Activated naive CD8-positive, alpha-beta T cell treated with anti-CD3 and anti-CD28 coated beads, Interleukin-2, amount 50 U/mL, for 16 hours (primary cell): ENCODE measurements at regions not wholly inside any gene's neighbourhood (a gene's known extent, or its start where the extent isn't known, plus 50 kb on each side); places are given as distances from the start of the nearest gene placed in this dataset.

Experiments used
- DNase-seq: peaks from one replicate; pipeline ENCODE4 v3.0.0-alpha.2; 2020; ENCODE audit warnings: low read depth, low spot score

DNA sequence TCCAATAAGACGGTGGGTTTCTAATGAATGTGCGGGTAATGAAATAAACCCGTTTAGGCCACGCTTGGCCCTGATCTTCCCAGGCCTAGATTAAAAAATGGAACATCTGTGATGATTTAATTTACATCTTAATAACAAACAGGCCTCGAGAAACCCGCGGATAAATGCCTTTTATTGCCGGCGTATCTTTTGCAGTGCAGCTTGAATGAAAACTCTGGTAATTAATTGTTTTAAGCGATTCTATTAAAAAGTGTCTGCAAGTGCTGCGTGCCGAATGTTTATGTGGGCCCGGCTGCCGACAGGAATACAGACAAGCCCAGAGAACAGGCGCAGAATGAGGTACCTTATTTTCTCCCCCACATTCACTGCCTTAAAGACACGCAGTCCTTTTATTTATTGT, 420.7 kb downstream of the MN1 start:
- no peak for DNase-seq

DNA sequence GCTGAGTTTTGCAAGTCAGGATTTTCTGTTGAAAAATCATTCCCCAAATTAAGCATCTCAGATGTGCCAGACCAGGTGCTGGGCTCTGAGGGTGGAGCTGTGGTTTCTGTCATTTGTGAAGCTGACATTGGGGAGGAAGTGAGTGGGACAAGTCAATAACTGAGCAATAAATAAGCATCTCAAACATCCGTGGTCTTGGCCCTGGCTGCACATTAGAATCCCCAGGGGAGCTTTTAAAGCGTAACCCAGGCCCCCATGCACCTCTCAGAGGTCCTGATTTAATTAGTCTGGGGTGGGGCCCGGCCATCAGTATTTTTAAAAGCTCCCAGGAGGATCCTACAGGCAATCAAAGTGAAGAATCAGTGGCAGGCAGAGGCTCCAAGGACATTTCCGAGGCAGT, 420.0 kb downstream of the MN1 start:
- no peak for DNase-seq

DNA sequence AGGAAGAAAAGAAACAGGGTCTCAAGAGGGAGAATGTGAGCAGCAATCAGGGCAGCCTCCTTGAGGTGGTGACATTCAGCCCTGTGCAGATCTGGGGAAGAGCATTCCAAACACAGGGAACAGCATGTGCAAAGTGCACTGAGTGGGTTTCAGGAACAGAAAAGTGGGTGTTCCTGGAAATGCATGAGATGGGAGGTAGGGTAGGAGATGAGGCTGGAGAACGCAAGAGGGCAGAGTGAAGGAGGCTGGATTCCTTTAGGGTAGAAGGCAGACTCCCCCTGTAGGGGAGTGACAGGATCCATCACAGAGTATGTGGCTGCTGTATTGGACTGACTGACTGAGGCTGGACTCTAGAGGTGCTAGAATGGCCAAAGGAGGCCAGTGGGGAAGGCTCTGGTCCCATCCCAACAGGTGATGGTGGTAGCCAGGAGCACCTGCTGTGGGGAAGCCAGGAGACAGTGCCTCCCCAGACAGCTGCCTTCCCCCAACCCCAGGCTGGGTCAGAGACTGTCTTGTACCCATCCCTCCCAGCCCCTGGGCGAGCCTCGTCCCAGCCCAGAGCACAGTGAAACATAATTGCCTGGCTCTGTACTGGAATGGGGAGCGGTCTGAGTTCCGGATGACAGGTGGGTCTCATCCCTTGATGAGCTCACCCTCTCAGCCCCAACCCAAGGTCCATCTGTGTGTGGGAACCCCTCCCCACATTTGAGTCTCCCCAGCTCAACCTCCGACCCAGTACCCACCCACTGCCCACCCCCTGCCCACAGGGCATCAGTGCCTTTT, 419.4 kb downstream of the MN1 start:
- no peak for DNase-seq

DNA sequence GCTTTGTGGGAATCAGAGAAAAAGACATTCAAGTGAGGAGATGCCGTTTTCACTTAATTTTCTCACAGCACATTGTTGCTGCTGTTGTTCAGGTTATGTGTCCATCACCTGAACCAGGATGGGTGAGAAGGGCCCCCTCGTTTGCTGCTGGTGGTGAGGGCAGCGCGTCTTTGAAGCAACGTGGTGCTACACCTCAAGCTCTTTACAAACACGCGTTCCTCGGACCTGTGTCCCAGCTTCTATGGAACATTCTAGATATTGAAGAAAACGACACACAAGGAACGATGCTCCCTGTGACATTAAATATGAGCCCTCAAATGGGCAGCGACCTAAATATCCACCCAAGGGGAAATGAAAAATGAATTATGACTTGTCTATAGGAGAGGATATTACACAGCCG, 418.6 kb downstream of the MN1 start:
- DNase-seq, result no peak

DNA sequence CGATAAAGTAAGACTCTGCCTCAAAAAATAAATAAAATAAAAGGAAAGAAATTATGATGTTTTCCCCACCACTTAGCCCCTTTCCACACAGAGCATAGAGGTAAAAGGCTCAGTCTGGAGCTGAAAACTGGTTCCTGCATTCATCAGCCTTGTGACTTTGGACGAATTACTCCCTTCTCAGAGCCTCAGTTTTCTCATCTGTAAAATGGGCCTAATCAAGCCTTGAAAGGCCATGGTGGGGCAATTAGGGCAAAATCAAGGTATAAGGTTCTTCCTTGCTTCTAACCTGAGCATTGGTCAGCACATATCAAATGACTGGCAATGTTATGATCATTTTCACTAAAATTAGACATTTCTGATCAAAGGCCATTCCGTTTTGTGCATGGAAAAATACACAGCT, 417.7 kb downstream of the MN1 start:
- DNase-seq, result no peak

DNA sequence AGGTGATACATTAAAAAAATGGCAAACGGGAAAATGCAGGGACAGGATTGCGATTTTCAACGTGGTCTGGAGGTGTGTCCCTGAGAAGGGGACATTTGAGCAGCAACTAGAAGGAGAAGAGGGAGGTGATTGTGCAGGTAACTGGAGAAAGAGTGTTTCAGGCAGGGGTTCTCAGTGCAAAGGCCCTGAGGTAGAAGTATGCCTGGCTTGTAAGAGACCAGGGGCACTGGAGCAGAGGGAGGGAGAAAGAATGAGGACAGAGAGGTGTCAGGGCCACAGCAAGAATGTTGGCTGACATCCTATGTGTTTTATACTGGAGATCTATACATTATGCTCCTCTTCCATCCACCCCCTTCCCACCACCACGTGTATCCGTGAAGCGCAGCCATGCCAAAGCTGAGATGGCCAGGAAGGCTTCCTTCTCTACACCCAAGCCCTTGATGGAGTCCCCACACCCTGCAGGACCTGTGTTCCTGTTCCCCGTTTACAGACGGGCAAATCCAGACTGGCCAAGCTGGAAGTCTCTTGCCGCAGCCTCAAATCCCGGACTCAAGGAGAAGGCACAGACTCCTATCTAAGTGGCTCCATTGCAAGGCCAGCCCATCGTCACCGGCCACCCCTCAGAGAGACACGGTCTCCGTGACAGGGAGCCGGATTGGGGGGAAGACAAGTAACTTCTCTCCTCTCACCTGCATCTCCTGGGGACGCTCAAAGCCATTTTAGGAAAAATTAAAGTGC, 416.1 kb downstream of the MN1 start:
- no peak for DNase-seq

DNA sequence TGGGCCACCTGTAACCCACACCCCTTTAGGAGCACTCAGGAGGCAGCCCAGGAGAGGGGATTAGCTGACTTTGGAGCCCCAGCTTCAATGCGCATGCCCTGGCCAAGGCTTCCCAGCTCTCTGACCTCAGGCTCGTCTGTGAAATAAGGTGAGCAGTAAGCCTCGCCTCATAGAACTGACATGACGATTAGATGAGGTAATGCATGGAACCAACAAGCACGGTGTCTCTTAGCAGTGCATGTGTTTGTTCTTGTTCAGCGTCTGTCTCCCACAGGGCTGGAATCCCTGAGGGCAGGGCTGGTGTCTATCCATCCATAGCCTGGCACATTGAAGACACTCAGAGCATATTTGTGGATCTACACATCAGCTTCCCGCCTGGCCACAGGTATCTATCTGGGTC, 415.4 kb downstream of the MN1 start:
- no peak for DNase-seq

DNA sequence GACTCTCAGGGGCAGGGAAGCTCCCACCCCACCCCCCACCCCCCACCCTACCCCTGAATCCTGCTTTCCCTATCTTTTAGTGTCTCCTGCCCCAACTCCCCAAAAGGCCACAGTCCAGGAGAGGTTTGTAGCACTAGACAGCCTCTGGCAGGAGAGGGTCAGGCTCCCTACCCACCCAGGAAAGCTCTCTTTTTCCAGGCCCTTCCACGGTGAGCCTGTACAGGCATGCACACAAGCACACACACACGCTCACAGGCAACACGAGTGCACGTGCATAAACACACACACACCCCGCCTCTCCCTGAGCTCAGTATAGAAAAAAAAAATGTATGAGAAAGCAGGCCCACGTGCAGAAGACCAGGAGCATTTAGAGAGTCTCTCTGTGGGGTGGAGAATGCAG, 414.0 kb downstream of the MN1 start:
- no peak for DNase-seq

DNA sequence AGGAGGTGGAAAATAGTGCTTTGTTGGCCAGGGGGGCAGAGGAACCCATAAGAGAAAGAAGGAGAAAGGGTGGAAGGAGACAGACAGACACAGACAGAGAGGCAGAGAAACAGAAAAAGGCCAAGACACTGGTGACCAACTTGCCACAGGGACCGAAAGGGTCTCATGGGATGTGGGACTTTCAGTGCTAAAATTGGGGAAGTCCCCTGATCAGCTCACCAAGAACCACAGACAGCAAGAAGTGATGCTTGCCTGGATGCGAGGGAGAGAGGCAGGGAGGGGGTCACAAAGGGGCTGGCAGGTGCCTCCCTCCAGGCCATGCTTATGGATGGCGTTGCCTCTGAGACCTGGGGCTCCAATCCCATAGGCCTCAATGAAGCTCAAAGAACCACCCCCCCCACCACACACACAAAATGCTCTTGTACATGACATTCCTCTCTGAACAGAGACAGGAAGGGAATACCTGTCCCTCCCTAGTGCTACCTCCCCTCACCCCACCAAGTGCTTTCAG, 413.4 kb downstream of the MN1 start:
- no peak for DNase-seq

DNA sequence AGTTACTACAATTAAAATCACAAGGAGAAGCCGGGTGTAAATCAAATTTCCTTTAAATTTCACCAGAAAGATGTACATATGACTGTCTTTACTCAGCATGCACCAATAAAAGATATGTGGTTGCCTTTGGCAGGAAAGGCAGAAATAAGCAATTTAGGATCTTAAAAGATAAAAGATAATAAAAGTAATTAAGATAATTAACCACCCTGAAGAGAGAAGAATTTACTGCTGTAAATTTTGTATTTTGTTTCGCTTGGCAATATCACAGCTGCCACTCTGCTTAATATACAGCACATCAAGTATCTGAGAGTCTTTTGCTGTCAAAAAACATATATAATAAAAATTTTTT, 411.9 kb downstream of the MN1 start:
- no peak for DNase-seq

DNA sequence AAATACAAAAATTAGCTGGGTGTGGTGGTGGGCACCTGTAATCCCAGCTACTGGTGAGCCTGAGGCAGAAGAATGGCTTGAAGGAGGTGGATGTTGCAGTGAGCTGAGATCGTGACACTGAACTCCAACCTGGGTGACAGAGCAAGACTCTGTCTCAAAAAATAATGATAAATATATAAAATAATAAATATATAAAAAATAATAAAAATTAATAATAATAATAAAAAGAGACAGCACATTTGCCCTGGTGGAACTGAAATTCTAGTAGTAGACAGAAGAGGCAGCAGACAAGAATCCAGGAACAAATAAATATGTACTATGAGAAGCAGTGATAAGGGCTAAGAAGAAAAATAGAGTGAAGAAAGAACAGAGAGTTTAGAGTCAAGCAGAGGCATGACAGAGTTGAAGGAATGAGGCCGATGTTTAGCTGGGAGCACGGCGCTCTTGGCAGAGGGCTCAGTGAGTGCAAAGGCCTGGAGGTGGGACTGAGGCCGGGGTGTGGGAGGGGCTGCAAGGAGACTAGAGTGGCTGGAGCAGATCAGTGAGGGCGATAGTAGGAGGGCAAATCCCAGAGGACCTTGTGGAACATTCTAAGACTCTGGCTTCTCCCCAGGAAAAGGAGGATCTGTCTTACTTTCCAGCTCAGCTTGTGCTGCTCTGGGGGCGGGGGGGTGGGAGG, 410.3 kb downstream of the MN1 start:
- DNase-seq, result no peak

DNA sequence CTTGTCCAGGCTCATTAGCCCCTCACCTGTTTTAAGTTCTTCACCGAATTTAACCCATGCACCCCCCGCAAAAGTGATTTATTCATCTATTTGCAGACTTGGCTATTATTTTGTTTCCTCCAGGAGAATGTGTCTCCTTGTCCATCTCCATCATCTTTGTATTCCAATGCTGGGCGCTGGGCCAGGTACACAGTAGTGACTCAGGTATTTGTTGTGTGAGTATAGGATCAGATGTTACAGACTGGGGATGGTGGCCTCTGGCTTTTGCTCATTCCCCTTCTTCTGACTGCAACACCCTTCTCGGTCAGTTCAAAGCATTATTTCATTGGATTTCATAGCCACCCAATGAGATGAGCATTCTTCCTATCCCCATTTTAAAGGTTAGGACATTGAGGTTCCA, 408.2 kb downstream of the MN1 start:
- DNase-seq, result no peak

DNA sequence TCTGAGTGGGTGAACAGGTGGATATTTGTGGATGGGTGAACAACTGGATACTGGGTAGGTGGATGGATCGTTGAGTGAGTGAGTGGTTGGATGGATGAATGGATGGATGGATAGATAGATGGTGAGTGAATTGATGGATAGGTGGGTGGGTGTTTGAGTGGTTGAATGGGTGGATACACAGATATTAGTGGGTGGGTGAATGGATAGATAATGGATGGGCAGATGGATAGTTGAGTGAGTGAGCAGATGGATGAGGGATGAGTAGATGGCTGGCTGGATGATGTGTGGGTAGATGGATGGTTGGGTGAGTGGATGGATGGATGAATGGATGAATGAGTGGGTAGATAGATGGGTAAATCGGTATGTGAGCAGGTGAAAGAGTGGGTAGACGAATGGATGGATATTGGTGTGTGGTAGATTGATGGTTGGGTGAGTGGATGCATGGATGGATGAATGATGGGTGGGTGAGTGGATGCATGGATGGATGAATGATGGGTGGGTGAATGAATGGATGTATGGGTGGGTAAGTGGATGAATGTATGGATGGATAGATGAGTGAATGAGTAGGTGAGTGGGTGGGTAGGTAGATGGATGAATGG, 406.7 kb downstream of the MN1 start:
- DNase-seq, result no peak

DNA sequence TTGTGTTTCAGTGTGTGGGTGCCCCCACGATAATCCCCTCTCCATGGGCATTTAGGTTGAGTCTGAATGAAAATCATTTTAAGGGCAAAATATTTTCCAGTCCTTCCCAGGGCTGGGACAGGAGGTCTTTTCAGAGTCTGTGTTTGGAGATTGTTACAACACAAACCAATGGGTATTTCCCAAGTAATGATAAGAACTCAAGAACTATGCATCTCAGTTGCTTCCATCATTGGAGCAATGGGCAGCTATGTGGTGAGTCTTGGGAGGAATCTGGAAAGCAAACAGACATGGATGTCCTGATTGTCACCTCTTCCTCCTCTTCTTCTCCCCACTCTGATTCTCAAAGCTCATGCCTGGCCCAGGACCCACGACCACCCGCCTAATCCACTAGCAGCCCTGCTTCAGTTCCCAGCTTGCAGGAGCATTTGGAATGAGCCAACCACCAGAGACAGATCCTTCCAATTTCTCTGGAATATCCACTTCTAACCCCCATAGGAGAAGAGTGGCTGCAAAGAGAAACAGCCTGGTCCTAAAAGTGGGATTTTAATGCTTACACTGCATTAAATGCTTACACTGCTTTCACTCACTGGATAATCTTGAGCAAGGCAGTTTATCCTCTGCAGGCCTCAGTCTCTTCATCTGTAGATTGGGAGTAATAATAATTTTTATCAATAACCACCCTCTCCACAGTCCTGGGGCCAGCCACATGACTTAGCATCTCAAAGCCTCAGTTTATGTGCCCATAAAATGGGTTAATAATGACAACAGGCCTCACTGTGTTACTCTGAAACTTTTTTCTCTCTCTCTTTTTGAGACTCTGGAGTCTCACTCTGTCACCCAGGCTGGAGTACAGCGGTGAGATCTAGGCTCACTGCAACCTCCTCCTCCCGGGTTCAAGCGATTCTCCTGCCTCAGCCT, 404.3 kb downstream of the MN1 start:
- DNase-seq, result no peak

DNA sequence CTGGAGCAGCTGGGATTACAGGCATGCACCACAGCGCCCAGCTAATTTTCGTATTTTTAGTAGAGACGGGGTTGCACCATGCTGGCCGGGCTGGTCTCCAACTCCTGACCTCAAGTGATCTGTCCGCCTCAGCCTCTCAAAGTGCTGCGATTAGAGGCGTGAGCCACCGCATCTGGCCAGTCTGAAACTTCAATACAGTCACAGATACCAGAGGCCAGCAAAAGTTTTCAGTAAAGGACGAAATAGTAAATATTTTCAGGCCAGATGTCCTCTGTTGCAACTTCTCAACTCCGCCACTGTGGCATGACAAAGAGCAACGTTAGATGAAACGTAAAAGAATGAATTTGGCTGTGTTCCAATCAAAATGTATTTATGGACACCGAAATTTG, 403.6 kb downstream of the MN1 start:
- DNase-seq, result no peak

DNA sequence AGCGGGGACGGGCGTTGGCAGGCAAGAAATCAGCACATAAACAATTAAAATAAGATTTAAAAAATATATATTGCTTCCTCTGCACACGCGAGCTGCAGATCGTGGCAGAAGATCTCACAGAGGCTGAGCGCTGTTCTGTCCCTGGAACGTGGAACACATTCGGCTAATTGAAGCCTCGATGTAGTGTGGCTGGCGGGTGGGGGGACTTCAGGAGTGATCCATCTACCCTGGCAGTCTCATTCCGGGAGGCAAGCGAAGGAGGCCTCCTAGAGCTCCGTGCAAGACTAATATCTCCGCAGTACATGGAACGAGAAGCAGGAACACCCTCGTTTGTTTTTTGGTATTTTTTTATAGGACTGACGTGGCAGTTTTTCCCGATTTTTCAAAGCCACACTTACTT, 402.4 kb downstream of the MN1 start:
- DNase-seq, result no peak

DNA sequence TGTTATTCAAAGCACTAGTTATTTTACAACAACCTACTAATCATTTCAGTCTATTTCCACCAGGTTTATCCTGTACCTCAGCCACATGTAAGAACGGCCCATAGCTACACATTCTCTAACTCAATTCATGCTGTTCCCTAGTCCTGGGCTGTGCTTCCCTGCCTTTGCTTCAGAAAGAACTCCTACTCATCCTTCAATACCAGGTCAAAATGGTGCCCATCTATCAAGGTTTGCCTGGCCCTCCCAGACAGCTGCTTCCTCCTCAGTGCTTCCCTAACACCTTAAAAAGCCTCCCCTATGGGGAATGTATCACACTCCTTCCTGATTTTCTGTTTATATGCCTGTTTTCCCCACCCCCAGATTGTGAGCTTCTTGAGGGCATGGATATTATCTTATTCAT, 400.7 kb downstream of the MN1 start:
- no peak for DNase-seq

DNA sequence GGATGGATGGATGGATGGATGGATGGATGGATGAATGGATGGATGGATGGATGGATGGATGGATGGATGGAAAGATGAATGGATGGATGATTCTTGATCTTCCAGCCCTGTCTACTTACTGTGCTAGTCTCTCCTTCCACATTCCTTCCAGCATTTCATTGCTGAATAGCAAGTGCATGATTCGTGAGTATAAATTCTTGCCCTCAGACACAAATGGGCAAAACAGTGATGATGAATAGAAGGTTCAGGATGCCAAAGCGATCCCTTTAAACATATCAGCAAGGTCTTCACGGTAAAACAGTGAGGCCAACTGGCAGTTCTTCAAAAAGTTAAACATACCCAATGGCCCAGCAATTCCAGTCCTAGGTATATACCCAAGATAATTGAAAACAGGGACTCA, 400.2 kb downstream of the MN1 start:
- DNase-seq, result no peak

DNA sequence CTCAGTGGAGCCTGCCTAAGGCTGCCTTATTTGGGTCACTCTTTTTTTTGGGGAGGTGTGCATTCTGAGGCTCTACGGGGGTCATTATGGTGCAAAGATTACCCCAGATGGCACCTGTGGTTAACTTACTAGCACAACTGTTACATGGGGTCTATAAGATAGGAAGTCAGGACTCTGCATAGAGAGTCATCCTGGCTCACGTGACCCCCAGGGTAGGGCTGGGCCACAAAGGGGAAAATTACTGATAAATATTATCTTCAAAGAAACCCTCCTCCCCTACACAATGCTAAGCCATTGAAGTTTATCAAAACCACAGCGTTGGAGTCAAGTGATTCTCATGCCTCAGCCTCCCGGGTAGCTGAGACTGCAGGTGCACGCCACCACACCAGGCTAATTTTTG, 397.1 kb downstream of the MN1 start:
- DNase-seq, result no peak

DNA sequence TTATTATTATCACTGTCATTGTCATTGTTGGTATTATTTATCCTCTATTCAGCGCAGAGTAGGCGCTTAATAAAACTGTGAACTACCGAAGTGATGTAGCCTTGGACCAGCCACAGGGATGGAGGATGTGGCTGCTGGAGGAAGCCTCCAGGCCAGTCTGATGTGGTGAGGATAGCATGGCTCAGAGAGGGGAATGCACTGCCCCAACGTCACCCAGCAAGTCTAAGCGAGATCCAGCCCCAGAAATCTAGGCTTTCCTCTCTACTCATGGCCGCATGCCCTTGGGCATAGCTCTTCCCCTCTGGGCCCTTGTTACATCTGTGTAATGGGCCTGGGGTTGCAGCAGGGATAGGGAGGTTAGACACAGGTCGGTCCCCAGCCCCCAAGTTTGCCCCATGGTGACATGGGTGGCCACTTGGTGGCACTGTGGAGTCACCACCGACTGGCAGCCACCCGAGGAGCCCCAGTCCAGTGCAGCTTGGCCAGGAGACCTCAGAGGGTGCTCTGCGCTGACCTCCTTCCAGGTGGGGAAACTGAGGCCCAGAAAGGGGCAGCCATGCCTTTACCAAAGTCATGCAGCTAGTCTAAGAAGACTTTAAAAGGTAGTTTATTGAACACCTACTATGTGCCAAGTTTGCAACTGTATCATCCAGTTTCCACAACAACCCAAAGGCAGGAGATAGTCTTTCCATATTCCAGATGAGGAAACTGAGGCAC, 395.7 kb downstream of the MN1 start:
- no peak for DNase-seq

DNA sequence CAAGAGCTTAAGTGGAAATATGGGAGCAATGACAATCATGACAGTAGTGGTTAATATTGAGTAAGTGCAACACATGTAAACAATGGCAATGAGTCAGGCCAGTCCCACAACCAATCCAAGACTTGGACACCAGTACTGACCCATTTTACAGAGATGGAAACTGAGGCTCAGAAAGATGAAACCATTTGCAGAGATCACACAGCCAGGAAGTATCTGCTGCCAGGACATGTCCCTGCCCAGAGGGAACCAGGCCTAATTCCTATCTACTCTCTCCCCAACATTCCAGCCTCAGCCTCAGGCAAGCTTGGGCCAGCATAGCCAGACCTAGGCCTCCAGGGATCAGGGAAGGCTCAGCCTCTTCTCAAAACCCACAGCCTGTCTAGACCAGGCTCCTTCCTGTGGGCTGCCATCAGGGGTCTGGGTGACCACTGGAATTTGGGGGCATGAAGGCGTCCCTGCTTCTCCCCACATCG, 395.1 kb downstream of the MN1 start:
- no peak for DNase-seq
